PC-9 (cell line): ENCODE measurements at regions not wholly inside any gene's neighbourhood (a gene's known extent, or its start where the extent isn't known, plus 50 kb on each side); places are given as distances from the start of the nearest gene placed in this dataset.

Source experiments
- BruUV-seq: library from RNA; stranded (reverse); fragments of 400-500 nt; replicated peaks from 2 replicates; lab custom pipeline; 2021; lab: Mats Ljungman, UMichigan
- CTCF ChIA-PET: fragments of 300-600 bp; sonication (Branson Sonifier 250); formaldehyde crosslinking; loops from one replicate; lab custom pipeline; 2022; ENCODE audit warnings: antibody characterized with exemption; lab: Charles Lee
- POLR2A ChIA-PET: fragments of 300-600 bp; sonication (Branson Sonifier 250); formaldehyde crosslinking; loops from one replicate; lab custom pipeline; 2022; ENCODE audit warnings: antibody characterized with exemption; ENCODE audit not compliant: unreplicated experiment; lab: Charles Lee
- DNase-seq, 2 experiments: peaks; one replicate each; pipeline versions ENCODE4 v3.0.0 to v3.0.0-alpha.2; 2015 to 2022; ENCODE audit warnings: mixed read lengths in 1 of 2
- H2AFZ ChIP-seq: fragments of 200-600 bp; sonication (generic); 2 replicates; pipeline ENCODE4 v1.8.1; 2017; ENCODE audit warnings: antibody characterized with exemption
- H3F3A ChIP-seq: fragments of 200-600 bp; sonication (generic); 2 replicates; pipeline ENCODE4 v1.8.1; 2017; ENCODE audit warnings: antibody characterized with exemption, mild to moderate bottlenecking, low read depth; ENCODE audit not compliant: insufficient read depth
- H3K27ac ChIP-seq: fragments of 200-600 bp; sonication (generic); 2 replicates; pipeline ENCODE4 v1.6.1; 2016; ENCODE audit warnings: mixed run types
- H3K27me3 ChIP-seq: fragments of 200-600 bp; sonication (generic); 2 replicates; pipeline ENCODE4 v1.6.1; 2016; ENCODE audit warnings: low read depth, mixed run types; ENCODE audit not compliant: insufficient read depth
- H3K36me3 ChIP-seq: fragments of 200-600 bp; sonication (generic); 2 replicates; pipeline ENCODE4 v1.6.1; 2016; ENCODE audit warnings: low read depth, mixed run types
- H3K4me1 ChIP-seq: fragments of 200-600 bp; sonication (generic); replicated peaks from 2 replicates; pipeline ENCODE4 v1.6.1; 2016; ENCODE audit warnings: mixed run types; ENCODE audit not compliant: insufficient read depth
- H3K4me2 ChIP-seq: fragments of 200-600 bp; sonication (generic); 2 replicates; pipeline ENCODE4 v1.6.1; 2017; ENCODE audit warnings: mixed run types
- H3K4me3 ChIP-seq: fragments of 200-600 bp; sonication (generic); 2 replicates; pipeline ENCODE4 v1.6.1; 2016; ENCODE audit warnings: mixed run types
- H3K79me2 ChIP-seq: fragments of 200-600 bp; sonication (generic); 2 replicates; pipeline ENCODE4 v1.6.1; 2017; ENCODE audit warnings: low read depth, mixed run types
- H3K9me2 ChIP-seq: fragments of 200-600 bp; sonication (generic); 2 replicates; pipeline ENCODE4 v1.8.1; 2017; ENCODE audit warnings: mild to moderate bottlenecking; ENCODE audit not compliant: insufficient read depth
- H3K9me3 ChIP-seq: fragments of 200-600 bp; sonication (generic); 2 replicates; pipeline ENCODE4 v1.8.1; 2016; ENCODE audit warnings: low read depth; ENCODE audit not compliant: insufficient read depth
- H4K20me1 ChIP-seq: fragments of 200-600 bp; sonication (generic); 2 replicates; pipeline ENCODE4 v1.8.1; 2017; ENCODE audit not compliant: insufficient read depth
- EZH2 ChIP-seq: fragments of 200-600 bp; sonication (generic); IDR thresholded peaks from 2 replicates; pipeline ENCODE4 v1.8.0; 2017; ENCODE audit warnings: antibody characterized with exemption, low read depth
- intact Hi-C: fragments of 100-400 bp; cut with micrococcal nuclease; formaldehyde crosslinking; loops from one replicate; pipeline ENCODE4 v1.10.0; 2022; ENCODE audit not compliant: unreplicated experiment
- TF ChIP-seq, protein P1 (sequence below): fragments of 200-600 bp; sonication (generic); conservative IDR thresholded peaks from 2 replicates; pipeline ENCODE4 v1.6.1; 2017; ENCODE audit warnings: mixed run types, antibody characterized with exemption, mild to moderate bottlenecking, moderate library complexity

- H3K4me3 ChIP-seq, result no peak overlapping the region
- H3F3A ChIP-seq, result no peaks in the 10 kb centered on the region
- no peak overlapping the region for H3K27ac ChIP-seq
- TF ChIP-seq, protein P1, sequence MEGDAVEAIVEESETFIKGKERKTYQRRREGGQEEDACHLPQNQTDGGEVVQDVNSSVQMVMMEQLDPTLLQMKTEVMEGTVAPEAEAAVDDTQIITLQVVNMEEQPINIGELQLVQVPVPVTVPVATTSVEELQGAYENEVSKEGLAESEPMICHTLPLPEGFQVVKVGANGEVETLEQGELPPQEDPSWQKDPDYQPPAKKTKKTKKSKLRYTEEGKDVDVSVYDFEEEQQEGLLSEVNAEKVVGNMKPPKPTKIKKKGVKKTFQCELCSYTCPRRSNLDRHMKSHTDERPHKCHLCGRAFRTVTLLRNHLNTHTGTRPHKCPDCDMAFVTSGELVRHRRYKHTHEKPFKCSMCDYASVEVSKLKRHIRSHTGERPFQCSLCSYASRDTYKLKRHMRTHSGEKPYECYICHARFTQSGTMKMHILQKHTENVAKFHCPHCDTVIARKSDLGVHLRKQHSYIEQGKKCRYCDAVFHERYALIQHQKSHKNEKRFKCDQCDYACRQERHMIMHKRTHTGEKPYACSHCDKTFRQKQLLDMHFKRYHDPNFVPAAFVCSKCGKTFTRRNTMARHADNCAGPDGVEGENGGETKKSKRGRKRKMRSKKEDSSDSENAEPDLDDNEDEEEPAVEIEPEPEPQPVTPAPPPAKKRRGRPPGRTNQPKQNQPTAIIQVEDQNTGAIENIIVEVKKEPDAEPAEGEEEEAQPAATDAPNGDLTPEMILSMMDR, result no peak
- TF ChIP-seq EZH2, result no peak
- H4K20me1 ChIP-seq, result no peaks in the 10 kb centered on the region
- H3K4me1 ChIP-seq, result no peaks in the 10 kb centered on the region
- BruUV-seq, result no TSS peak
- no peak for DNase-seq
- CTCF ChIA-PET, result no interaction called here
- H3K27me3 ChIP-seq, result peaks cover 44% of the 10 kb centered on the region
- no peak overlapping the region for H2AFZ ChIP-seq
- POLR2A ChIA-PET, result no interaction called here
- no peak overlapping the region for H3K4me2 ChIP-seq
- no peaks in the 10 kb centered on the region for H3K9me3 ChIP-seq
- no peaks in the 10 kb centered on the region for H3K9me2 ChIP-seq
- no peaks in the 10 kb centered on the region for H3K36me3 ChIP-seq
- H3K79me2 ChIP-seq, result no peaks in the 10 kb centered on the region
- intact Hi-C loops, result no loop called here
These were observed 56.3 kb upstream of the BACE2 start for GRCh38 chr21:41111681-41112080.

DNA sequence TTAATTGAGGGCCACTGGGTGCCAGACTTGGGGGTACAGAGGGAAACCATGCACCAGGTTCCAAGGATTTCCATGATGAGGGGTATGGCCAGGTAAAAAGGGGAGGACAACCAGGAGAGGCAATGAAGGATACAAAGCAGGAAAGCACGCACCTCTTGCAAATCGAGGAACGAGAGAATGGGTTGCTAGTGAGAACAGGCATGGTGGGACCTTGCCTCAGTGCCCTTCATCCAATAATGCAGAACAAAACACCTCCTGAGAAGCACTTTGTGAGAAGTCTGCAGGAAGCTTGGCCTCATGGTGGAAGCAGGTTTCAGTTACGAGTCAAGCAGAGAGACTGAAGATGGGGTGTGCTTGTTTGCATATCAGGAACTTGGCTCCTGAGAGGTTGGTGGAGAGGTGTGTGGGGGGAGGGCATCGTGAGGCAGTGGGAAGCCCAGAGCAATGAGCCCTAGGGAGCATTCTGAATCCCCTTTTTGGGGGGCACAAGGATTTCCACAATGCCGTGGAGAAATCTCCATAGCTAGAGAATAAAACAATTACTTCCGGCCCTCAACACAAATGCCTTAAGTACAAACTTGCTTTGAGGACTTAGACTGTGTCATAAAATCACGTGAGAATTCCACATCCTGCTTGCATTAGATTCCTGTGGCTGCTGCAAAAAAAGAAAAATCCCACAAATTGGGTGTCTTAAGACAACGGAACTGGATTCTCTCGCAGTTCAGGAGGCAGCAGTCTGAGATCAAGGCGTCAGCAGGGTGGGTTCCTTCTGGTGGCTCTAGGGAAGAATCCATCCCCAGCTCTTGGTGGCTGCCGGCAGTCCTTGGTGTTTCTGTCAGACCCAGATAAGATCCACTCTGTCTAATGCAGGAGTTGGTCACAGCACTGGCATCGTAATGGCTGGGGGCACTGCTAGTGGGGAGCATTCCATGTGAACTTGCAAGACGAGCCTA is 54.9 kb upstream of the BACE2 start:
- DNase-seq, result peak; percentile 36 to 40
- POLR2A ChIA-PET, result interaction anchor here (0.7 kb wide), 1 partner anchor 9 kb away, joined by 4 read pairs; no protein-coding TSS in a partner anchor
- no TSS peak for BruUV-seq
- Histone ChIP-seq H4K20me1 (no peaks in the 10 kb centered on the region), H3K4me2 (peak overlapping the region; percentile 13; the same call in 1 of the 2 replicates), H3K4me1 (no peaks in the 10 kb centered on the region), H3K9me3 (no peaks in the 10 kb centered on the region), H3K79me2 (no peaks in the 10 kb centered on the region), H3F3A (no peaks in the 10 kb centered on the region), H3K27me3 (peaks cover 32% of the 10 kb centered on the region), H3K4me3 (no peak overlapping the region), H3K36me3 (no peaks in the 10 kb centered on the region), H3K9me2 (no peaks in the 10 kb centered on the region), H3K27ac (no peak overlapping the region), H2AFZ (no peak overlapping the region)
- CTCF ChIA-PET, result no interaction called here
- no peak for TF ChIP-seq EZH2
- TF ChIP-seq, protein P1, result no peak
- intact Hi-C loops, result no loop called here

DNA sequence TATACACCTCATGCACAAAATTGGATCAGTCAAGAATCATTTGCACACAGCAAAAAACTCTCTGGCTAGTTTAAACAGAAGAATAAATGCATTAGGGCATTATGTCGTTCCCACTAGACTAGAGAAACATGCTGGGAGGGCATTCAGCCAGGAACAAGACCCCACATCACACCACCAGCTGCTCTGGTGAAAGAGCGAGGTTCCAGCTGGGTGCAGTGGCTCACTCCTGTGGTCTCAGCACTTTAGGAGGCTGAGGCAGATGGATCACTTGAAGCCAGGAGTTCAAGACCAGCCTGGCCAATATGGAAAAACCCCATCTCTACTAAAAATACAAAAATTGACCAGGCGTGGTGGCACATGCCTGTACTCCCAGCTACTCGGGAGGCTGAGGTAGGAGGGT is 52.1 kb upstream of the BACE2 start:
- intact Hi-C loops, result no loop called here
- no peak for TF ChIP-seq EZH2
- TF ChIP-seq, protein P1, result no peak
- no peak overlapping the region for H3K4me3 ChIP-seq
- no TSS peak for BruUV-seq
- H3K4me2 ChIP-seq, result no peak overlapping the region
- no peak overlapping the region for H2AFZ ChIP-seq
- H3K79me2 ChIP-seq, result no peaks in the 10 kb centered on the region
- H3K27me3 ChIP-seq, result peaks cover 14% of the 10 kb centered on the region; the same call in 1 of the 2 replicates
- CTCF ChIA-PET, result no interaction called here
- POLR2A ChIA-PET, result no interaction called here
- no peak for DNase-seq
- H3K9me3 ChIP-seq, result no peaks in the 10 kb centered on the region
- H3K36me3 ChIP-seq, result no peaks in the 10 kb centered on the region
- H3K4me1 ChIP-seq, result no peaks in the 10 kb centered on the region
- no peaks in the 10 kb centered on the region for H3F3A ChIP-seq
- no peaks in the 10 kb centered on the region for H4K20me1 ChIP-seq
- no peak overlapping the region for H3K27ac ChIP-seq
- no peaks in the 10 kb centered on the region for H3K9me2 ChIP-seq
